PC-3 (cell line): ENCODE measurements at regions not wholly inside any gene's neighbourhood (a gene's known extent, or its start where the extent isn't known, plus 50 kb on each side); places are given as distances from the start of the nearest gene placed in this dataset.

ENCODE experiments used
- ATAC-seq: fragments of 200-7000 bp; cut with Tn5 transposase; 2 replicates; pipeline ENCODE4 v1.9.1; 2020; ENCODE audit warnings: mild to moderate bottlenecking, moderate library complexity
- BruUV-seq: library from RNA; stranded (reverse); fragments of 400-500 nt; replicated peaks from 2 replicates; lab custom pipeline; 2021; lab: Mats Ljungman, UMichigan
- CTCF ChIA-PET: fragments of 300-600 bp; sonication (Branson Sonifier 250); formaldehyde crosslinking; loops from one replicate; lab custom pipeline; 2022; ENCODE audit warnings: antibody characterized with exemption; lab: Charles Lee
- POLR2A ChIA-PET: fragments of 300-600 bp; sonication (Branson Sonifier 250); formaldehyde crosslinking; loops from one replicate; lab custom pipeline; 2022; ENCODE audit warnings: antibody characterized with exemption; ENCODE audit not compliant: unreplicated experiment; lab: Charles Lee
- DNase-seq: peaks from one replicate; pipeline ENCODE4 v3.0.0-alpha.2; 2015
- H2AFZ ChIP-seq: fragments of 300-600 bp; sonication (generic); 2 replicates; pipeline ENCODE4 v1.6.0; 2016; ENCODE audit warnings: antibody characterized with exemption, low read length
- H3F3A ChIP-seq: fragments of 300-600 bp; sonication (generic); one replicate; pipeline ENCODE4 v1.6.0; 2017; ENCODE audit warnings: antibody characterized with exemption, low read length, control low read depth, mild to moderate bottlenecking; ENCODE audit not compliant: unreplicated experiment
- H3K27ac ChIP-seq: fragments of 300-600 bp; sonication (generic); 2 replicates; pipeline ENCODE4 v1.5.1; 2016; ENCODE audit warnings: mild to moderate bottlenecking, low read length
- H3K27me3 ChIP-seq: fragments of 300-600 bp; sonication (generic); 2 replicates; pipeline ENCODE4 v1.6.1; 2016; ENCODE audit warnings: low read length, mixed read lengths
- H3K36me3 ChIP-seq: fragments of 300-600 bp; sonication (generic); 2 replicates; pipeline ENCODE4 v1.6.1; 2016; ENCODE audit warnings: low read depth, mixed run types, low read length, mixed read lengths
- H3K4me1 ChIP-seq: fragments of 300-600 bp; sonication (generic); 2 replicates; pipeline ENCODE4 v1.5.1; 2016; ENCODE audit warnings: low read length; ENCODE audit not compliant: insufficient read depth
- H3K4me2 ChIP-seq: fragments of 300-600 bp; sonication (generic); 2 replicates; pipeline ENCODE4 v1.6.0; 2016; ENCODE audit warnings: low read length
- H3K4me3 ChIP-seq: fragments of 300-600 bp; sonication (generic); 2 replicates; pipeline ENCODE4 v1.5.1; 2016; ENCODE audit warnings: mild to moderate bottlenecking, low read length, mixed read lengths
- H3K79me2 ChIP-seq: fragments of 300-600 bp; sonication (generic); 2 replicates; pipeline ENCODE4 v1.6.1; 2017; ENCODE audit warnings: low read length, mixed read lengths
- H3K9ac ChIP-seq: fragments of 300-600 bp; sonication (generic); 2 replicates; pipeline ENCODE4 v1.6.0; 2016; ENCODE audit warnings: mild to moderate bottlenecking, low read length
- H3K9me2 ChIP-seq: fragments of 300-600 bp; sonication (generic); replicated peaks from 2 replicates; pipeline ENCODE4 v1.6.1; 2016; ENCODE audit warnings: mixed run types, low read length, mixed read lengths
- H3K9me3 ChIP-seq: fragments of 300-600 bp; sonication (generic); 2 replicates; pipeline ENCODE4 v1.6.1; 2016; ENCODE audit warnings: low read length, mixed read lengths
- H4K20me1 ChIP-seq: fragments of 300-600 bp; sonication (generic); 2 replicates; pipeline ENCODE4 v1.6.1; 2016; ENCODE audit warnings: low read length, mixed read lengths
- EZH2 ChIP-seq: fragments of 300-600 bp; sonication (generic); IDR thresholded peaks from one replicate; pipeline ENCODE4 v1.6.1; 2017; ENCODE audit warnings: antibody characterized with exemption, mild to moderate bottlenecking, low read length; ENCODE audit not compliant: unreplicated experiment
- EZH2phosphoT487 ChIP-seq: fragments of 300-600 bp; sonication (generic); IDR thresholded peaks from 2 replicates; pipeline ENCODE4 v1.6.1; 2018; ENCODE audit warnings: mild to moderate bottlenecking, antibody characterized with exemption, low read length, borderline replicate concordance
- intact Hi-C: fragments of 100-400 bp; cut with micrococcal nuclease; formaldehyde crosslinking; loops from 2 replicates; pipeline ENCODE4 v1.9.0; 2023
- TF ChIP-seq, protein P1 (sequence below): fragments of 300-600 bp; sonication (generic); conservative IDR thresholded peaks from 2 replicates; pipeline ENCODE4 v1.5.1; 2017; ENCODE audit warnings: antibody characterized with exemption, low read depth, mild to moderate bottlenecking, low read length

DNA sequence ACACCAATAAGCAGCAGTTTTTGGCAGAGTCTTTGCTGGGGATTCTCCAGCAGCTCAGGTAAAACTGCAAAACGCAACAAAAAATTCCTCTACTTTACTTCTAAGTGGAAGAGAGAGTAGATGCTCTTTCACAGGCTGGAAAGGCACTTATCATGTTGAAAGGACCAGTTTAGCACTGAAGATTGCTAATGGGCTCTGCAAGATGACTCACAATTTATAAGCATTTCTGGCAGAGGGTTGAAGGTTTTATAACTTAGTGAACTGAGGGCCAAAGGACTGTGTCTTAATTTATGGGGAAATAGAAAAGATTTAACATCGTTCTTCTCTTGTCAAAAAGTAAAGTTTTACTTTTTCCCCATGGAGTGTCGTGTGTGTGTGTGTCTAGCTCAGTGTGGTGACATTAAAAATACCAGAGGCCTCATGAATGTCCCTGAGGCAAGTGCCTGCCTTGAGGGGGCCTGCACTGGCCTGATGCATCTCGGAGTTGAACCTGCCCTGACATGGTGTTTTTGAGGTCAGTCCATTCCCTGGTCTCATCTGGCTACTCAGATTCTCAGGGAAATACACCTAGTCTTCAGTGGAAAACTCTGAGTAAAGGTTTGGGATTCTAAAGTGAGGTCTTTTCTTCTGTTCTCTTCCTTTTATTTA lies 1092.0 kb downstream of the NAALADL2 start:
- Histone ChIP-seq H3K79me2 (no peaks in the 10 kb centered on the region), H3K36me3 (no peaks in the 10 kb centered on the region), H3K4me2 (no peak overlapping the region), H2AFZ (no peak overlapping the region), H4K20me1 (no peaks in the 10 kb centered on the region), H3K27ac (no peak overlapping the region), H3F3A (no peaks in the 10 kb centered on the region), H3K4me1 (peaks cover 4% of the 10 kb centered on the region; the same call in 1 of the 2 replicates), H3K9ac (no peak overlapping the region), H3K9me2 (no peaks in the 10 kb centered on the region), H3K9me3 (no peaks in the 10 kb centered on the region), H3K4me3 (no peak overlapping the region), H3K27me3 (no peaks in the 10 kb centered on the region)
- no TSS peak for BruUV-seq
- peak; percentile 61 for DNase-seq
- CTCF ChIA-PET = interaction anchor here (0.6 kb wide), 1 partner anchor 73 kb away, joined by 4 read pairs; no protein-coding TSS in a partner anchor
- ATAC-seq = peak; percentile 100
- TF ChIP-seq EZH2phosphoT487 = no peak
- TF ChIP-seq EZH2 = no peak
- TF ChIP-seq, protein P1, sequence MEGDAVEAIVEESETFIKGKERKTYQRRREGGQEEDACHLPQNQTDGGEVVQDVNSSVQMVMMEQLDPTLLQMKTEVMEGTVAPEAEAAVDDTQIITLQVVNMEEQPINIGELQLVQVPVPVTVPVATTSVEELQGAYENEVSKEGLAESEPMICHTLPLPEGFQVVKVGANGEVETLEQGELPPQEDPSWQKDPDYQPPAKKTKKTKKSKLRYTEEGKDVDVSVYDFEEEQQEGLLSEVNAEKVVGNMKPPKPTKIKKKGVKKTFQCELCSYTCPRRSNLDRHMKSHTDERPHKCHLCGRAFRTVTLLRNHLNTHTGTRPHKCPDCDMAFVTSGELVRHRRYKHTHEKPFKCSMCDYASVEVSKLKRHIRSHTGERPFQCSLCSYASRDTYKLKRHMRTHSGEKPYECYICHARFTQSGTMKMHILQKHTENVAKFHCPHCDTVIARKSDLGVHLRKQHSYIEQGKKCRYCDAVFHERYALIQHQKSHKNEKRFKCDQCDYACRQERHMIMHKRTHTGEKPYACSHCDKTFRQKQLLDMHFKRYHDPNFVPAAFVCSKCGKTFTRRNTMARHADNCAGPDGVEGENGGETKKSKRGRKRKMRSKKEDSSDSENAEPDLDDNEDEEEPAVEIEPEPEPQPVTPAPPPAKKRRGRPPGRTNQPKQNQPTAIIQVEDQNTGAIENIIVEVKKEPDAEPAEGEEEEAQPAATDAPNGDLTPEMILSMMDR = no peak
- POLR2A ChIA-PET = no interaction called here
- intact Hi-C loops = no loop called here

DNA sequence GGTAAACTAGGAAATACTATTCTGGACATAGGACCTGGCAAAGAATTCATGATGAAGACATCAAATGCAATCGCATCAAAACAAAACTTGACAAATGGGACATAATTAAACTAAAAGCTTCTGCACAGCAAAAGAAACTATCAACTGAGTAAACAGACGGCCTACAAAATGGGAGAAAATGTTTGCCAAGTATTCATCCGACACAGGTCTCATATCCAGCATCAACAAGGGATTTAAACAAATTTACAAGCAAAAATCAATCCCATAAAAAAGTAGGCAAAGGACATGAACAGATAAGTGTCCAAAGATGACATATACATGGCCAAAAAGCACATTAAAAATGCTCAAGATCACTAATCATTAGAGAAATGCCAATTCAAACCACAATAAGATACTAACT lies 1088.9 kb downstream of the NAALADL2 start:
- no peaks in the 10 kb centered on the region for H3K79me2 ChIP-seq
- TF ChIP-seq, protein P1 = no peak
- TF ChIP-seq EZH2 = no peak
- no peak for TF ChIP-seq EZH2phosphoT487
- no peaks in the 10 kb centered on the region for H3K27me3 ChIP-seq
- H3K4me3 ChIP-seq = no peak overlapping the region
- ChIA-PET CTCF (no interaction called here), POLR2A (no interaction called here)
- H4K20me1 ChIP-seq = no peaks in the 10 kb centered on the region
- ATAC-seq (no peak), DNase-seq (no peak)
- peaks cover 4% of the 10 kb centered on the region; the same call in 1 of the 2 replicates for H3K4me1 ChIP-seq
- intact Hi-C loops = no loop called here
- no peak overlapping the region for H2AFZ ChIP-seq
- no peaks in the 10 kb centered on the region for H3K9me2 ChIP-seq
- no TSS peak for BruUV-seq
- H3K9ac ChIP-seq = no peak overlapping the region
- H3K9me3 ChIP-seq = no peaks in the 10 kb centered on the region; the same call in 1 of the 2 replicates
- no peak overlapping the region for H3K27ac ChIP-seq
- no peaks in the 10 kb centered on the region for H3F3A ChIP-seq
- H3K4me2 ChIP-seq = no peak overlapping the region
- no peaks in the 10 kb centered on the region for H3K36me3 ChIP-seq

DNA sequence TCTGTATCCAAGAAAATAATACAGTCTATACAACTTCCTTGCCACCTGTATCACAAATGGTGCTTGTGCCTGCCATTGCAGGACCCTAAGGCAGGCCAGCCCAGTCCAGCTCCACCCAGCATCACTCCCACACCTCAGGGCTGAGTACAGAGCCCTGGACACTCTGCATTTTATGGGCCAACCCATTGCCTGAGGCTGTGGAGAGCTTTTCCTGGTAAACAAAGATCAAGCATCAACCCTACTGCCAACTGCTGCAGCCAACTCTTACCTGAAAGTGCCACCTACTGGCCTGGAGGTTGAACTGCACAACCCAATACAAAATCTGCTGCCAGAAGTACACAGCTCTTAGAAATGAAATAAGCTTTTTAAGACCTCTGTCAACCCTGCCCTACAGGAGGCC lies 1082.2 kb downstream of the NAALADL2 start:
- TF ChIP-seq, protein P1 = peak; percentile 58
- no peak for TF ChIP-seq EZH2phosphoT487
- Histone ChIP-seq H3K4me1 (peaks cover 6% of the 10 kb centered on the region), H3K9me2 (no peaks in the 10 kb centered on the region), H2AFZ (no peak overlapping the region), H3K4me2 (no peak overlapping the region), H3K79me2 (no peaks in the 10 kb centered on the region), H3K36me3 (no peaks in the 10 kb centered on the region), H4K20me1 (no peaks in the 10 kb centered on the region), H3F3A (no peaks in the 10 kb centered on the region), H3K4me3 (no peak overlapping the region), H3K27me3 (no peaks in the 10 kb centered on the region), H3K9ac (no peak overlapping the region), H3K9me3 (no peaks in the 10 kb centered on the region; the same call in 1 of the 2 replicates), H3K27ac (no peak overlapping the region)
- intact Hi-C loops = no loop called here
- ATAC-seq = peak; percentile 31; the same call in 1 of the 2 replicates
- DNase-seq = peak; percentile 61
- POLR2A ChIA-PET = no interaction called here
- CTCF ChIA-PET = no interaction called here
- BruUV-seq = no TSS peak
